Subcutaneous abdominal adipose tissue (tissue), 5 donors: ENCODE measurements at regions not wholly inside any gene's neighbourhood (a gene's known extent, or its start where the extent isn't known, plus 50 kb on each side); places are given as distances from the start of the nearest gene placed in this dataset.

ENCODE experiments used
- H3K27ac ChIP-seq: one replicate; pipeline ENCODE4 v1.7.0; 2013; ENCODE audit warnings: low read depth, mild to moderate bottlenecking, inconsistent platforms, low read length, moderate library complexity
- H3K27me3 ChIP-seq, 5 donors: one replicate each; pipeline ENCODE4 v1.7.0; 2013; ENCODE audit warnings: low read length in 5 of 5, inconsistent platforms in 1 of 5; ENCODE audit not compliant: control insufficient read depth in 5 of 5, insufficient read depth in 4 of 5
- H3K36me3 ChIP-seq, 5 donors: one replicate each; pipeline ENCODE4 v1.7.0; 2013; ENCODE audit warnings: low read length in 5 of 5; ENCODE audit not compliant: control insufficient read depth in 5 of 5, insufficient read depth in 5 of 5
- H3K4me1 ChIP-seq, 5 donors: one replicate each; pipeline ENCODE4 v1.7.0; 2013; ENCODE audit warnings: low read length in 5 of 5, mild to moderate bottlenecking in 3 of 5, moderate library complexity in 1 of 5; ENCODE audit not compliant: control insufficient read depth in 5 of 5, insufficient read depth in 5 of 5
- H3K4me3 ChIP-seq, 5 donors: one replicate each; pipeline ENCODE4 v1.7.0; 2013; ENCODE audit warnings: low read length in 5 of 5, low read depth in 1 of 5
- H3K9ac ChIP-seq, 5 donors: one replicate each; pipeline ENCODE4 v1.7.0; 2013; ENCODE audit warnings: low read length in 5 of 5, mild to moderate bottlenecking in 4 of 5, moderate library complexity in 3 of 5
- H3K9me3 ChIP-seq, 5 donors: one replicate each; pipeline ENCODE4 v1.7.0; 2013; ENCODE audit warnings: low read length in 5 of 5; ENCODE audit not compliant: control insufficient read depth in 5 of 5
- donor health status: healthy.
- donor health status: healthy.
- donor health status: healthy.
- donor health status: healthy.
- donor health status: healthy.

- Histone ChIP-seq H3K27ac (no peak overlapping the region), H3K27me3 (no peaks in the 10 kb centered on the region), H3K4me1 (peaks cover 0 to 2% (median 0%) of the 10 kb centered on the region in 5 donors), H3K36me3 (no peaks in the 10 kb centered on the region), H3K9me3 (peaks cover 0 to 7% (median 0%) of the 10 kb centered on the region in 5 donors), H3K4me3 (no peak overlapping the region), H3K9ac (no peak overlapping the region)
Observed at GRCh38 chr3:56962206-56962605, 98.3 kb upstream of the SPATA12 start.

GRCh38 chr3:56960234-56960917, 100.1 kb upstream of the SPATA12 start:
- Histone ChIP-seq H3K36me3 (no peaks in the 10 kb centered on the region), H3K9me3 (peaks cover 0 to 7% (median 0%) of the 10 kb centered on the region in 5 donors), H3K27me3 (no peaks in the 10 kb centered on the region), H3K4me3 (no peak overlapping the region), H3K4me1 (peaks cover 0 to 2% (median 0%) of the 10 kb centered on the region in 5 donors), H3K27ac (no peak overlapping the region), H3K9ac (no peak overlapping the region)

DNA sequence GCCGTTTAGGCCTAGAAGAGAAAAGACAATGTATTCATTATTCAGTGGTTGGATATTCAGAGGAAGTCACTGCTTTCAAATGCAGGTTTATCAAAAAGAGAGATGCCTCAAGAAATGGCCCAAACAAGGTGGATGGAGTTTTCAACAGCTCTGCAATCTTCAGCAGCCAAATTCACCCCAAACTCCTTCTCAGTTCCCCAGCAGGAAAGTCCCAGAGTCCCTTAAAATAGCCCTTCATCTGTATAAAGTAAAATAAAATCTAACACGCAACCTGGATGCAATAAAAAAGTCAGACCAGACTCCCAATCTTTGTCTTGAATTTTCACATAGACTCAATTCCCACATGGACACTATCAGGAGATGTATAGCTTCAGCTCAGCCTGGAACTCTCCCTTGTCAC, 101.6 kb upstream of the SPATA12 start:
- Histone ChIP-seq H3K4me1 (peaks cover 0 to 2% (median 0%) of the 10 kb centered on the region in 5 donors), H3K27ac (no peak overlapping the region)

DNA sequence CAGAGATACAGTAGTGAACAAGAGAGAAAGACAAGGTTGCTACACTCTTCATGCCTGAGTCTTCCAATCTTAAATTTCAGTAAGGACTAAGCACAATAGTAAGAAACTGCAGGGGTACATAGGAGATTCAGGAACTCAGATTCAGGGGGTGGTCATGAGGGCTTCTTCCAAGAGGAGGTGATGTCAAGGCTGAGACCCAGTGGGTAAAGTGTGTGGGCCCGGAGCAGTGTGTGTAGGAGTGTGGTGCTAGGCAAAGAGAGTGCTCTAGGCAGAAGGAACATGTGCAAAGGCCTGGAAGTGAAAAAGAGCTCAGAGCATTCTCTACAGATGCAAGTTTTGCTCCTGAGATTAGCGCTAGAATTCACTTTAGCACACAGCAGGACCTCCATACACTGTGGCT, 102.9 kb upstream of the SPATA12 start:
- Histone ChIP-seq H3K27ac (no peak overlapping the region), H3K36me3 (no peaks in the 10 kb centered on the region), H3K9me3 (no peaks in the 10 kb centered on the region), H3K9ac (no peak overlapping the region), H3K27me3 (no peaks in the 10 kb centered on the region), H3K4me1 (no peaks in the 10 kb centered on the region), H3K4me3 (no peak overlapping the region)

More for the DNA sequence above, 101.6 kb upstream of the SPATA12 start:
- H3K4me3 ChIP-seq: no peak overlapping the region
- no peaks in the 10 kb centered on the region for H3K27me3 ChIP-seq
- H3K36me3 ChIP-seq: no peaks in the 10 kb centered on the region
- no peaks in the 10 kb centered on the region for H3K9me3 ChIP-seq
- H3K9ac ChIP-seq: no peak overlapping the region

DNA sequence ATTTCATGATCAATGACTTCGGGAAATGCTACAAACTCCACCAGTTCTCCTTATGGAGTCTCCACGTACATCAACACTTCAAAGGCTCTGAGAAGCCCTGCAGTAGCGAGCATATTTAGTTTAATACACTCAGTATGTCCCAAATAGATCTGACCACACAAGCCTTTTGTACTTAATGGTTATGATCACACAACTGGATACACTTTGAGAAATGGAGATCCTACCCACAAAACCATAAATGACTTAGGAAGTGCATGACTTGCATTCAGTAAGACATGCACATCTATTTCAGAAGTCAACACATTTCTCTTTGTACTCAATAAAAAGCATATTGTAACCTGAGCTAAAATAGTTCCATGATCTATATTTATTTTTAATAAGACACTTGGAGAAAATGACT, 103.6 kb upstream of the SPATA12 start:
- H3K36me3 ChIP-seq: no peaks in the 10 kb centered on the region
- no peaks in the 10 kb centered on the region for H3K4me1 ChIP-seq
- no peak overlapping the region for H3K9ac ChIP-seq
- H3K27ac ChIP-seq: no peak overlapping the region
- H3K9me3 ChIP-seq: no peaks in the 10 kb centered on the region
- no peak overlapping the region for H3K4me3 ChIP-seq
- H3K27me3 ChIP-seq: no peaks in the 10 kb centered on the region

GRCh38 chr3:56955492-56956111, 104.9 kb upstream of the SPATA12 start:
- Histone ChIP-seq H3K27ac (no peak overlapping the region), H3K27me3 (no peaks in the 10 kb centered on the region), H3K4me3 (no peak overlapping the region), H3K4me1 (no peaks in the 10 kb centered on the region), H3K9me3 (no peaks in the 10 kb centered on the region), H3K9ac (no peak overlapping the region), H3K36me3 (no peaks in the 10 kb centered on the region)

- H3K4me3 ChIP-seq: no peak overlapping the region
- H3K4me1 ChIP-seq: no peaks in the 10 kb centered on the region
- no peaks in the 10 kb centered on the region for H3K27me3 ChIP-seq
- H3K9me3 ChIP-seq: no peaks in the 10 kb centered on the region
- H3K27ac ChIP-seq: no peak overlapping the region
- H3K9ac ChIP-seq: no peak overlapping the region
- H3K36me3 ChIP-seq: no peaks in the 10 kb centered on the region
Observed at GRCh38 chr3:56954125-56954524, 106.3 kb upstream of the SPATA12 start.

DNA sequence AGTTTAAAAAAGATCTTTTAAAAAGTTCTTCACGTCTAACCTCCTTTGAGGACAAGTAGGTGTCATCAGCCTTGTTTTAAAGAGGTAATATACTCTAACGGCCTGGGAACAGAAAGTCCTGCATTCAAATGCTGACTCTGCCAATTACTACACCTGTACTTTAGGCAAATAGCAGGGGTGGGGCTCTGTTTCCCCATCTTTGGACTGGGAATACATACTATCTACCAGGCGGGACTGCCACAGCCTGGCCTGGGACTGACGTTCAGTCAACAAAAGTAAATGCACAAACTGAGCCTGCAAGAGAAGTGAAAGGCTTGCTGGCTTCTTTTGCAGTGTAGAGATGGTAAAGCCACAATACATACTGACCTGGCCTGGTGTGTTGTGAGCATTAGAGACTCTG, 107.6 kb upstream of the SPATA12 start:
- Histone ChIP-seq H3K4me1 (no peaks in the 10 kb centered on the region), H3K4me3 (no peak overlapping the region), H3K9me3 (no peaks in the 10 kb centered on the region), H3K27ac (no peak overlapping the region), H3K9ac (no peak overlapping the region), H3K36me3 (no peaks in the 10 kb centered on the region), H3K27me3 (no peaks in the 10 kb centered on the region)

DNA sequence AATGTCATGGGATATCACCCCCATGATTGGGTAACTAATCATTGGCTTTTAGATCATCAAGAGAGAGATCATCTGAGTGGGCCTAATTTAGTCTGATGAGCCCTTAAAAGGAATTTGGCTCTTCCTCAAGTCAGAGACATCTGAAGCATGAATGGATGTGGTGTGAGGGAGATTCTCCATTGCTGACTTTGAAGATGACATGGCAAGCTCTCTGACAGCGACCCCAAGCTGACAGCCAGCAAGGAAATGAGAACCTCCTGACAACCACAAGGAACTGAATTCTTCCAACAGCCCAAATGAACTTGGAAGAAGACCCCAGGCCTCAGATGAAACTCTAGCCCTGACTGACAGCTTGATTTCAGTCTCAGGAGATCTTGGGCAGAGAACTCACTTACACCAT, 108.4 kb upstream of the SPATA12 start:
- no peak overlapping the region for H3K27ac ChIP-seq
- no peak overlapping the region for H3K9ac ChIP-seq

DNA sequence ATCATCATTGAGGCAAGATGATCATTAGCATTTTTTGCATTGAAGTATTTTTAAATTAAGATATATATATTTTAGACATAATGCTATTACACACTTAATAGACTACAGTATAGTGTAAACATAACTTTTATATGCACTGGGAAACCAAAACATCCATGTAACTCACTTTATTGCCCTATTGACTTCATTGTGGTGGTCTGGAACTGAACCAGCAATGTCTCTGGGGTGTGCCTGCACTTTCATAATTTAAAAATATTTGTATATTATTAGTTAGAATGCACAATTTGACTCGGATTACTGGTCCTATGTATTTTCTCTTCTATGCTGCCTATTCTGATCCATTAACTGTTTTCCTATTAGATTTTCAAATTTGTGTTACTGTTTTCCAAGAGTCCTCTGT, 109.1 kb upstream of the SPATA12 start:
- no peaks in the 10 kb centered on the region for H3K4me1 ChIP-seq
- H3K9me3 ChIP-seq: no peaks in the 10 kb centered on the region
- no peak overlapping the region for H3K4me3 ChIP-seq
- no peak overlapping the region for H3K9ac ChIP-seq
- H3K27me3 ChIP-seq: no peaks in the 10 kb centered on the region
- no peaks in the 10 kb centered on the region for H3K36me3 ChIP-seq
- no peak overlapping the region for H3K27ac ChIP-seq

More for the DNA sequence above, 108.4 kb upstream of the SPATA12 start:
- Histone ChIP-seq H3K27me3 (no peaks in the 10 kb centered on the region), H3K36me3 (no peaks in the 10 kb centered on the region), H3K4me1 (no peaks in the 10 kb centered on the region), H3K4me3 (no peak overlapping the region), H3K9me3 (no peaks in the 10 kb centered on the region)
